HepG2 (cell line): ENCODE measurements at regions not wholly inside any gene's neighbourhood (a gene's known extent, or its start where the extent isn't known, plus 50 kb on each side); places are given as distances from the start of the nearest gene placed in this dataset.

Experiments used
- ATAC-seq: fragments of 200-7000 bp; cut with Tn5 transposase; 3 replicates; pipeline ENCODE4 v1.9.1; 2020; ENCODE audit warnings: mild to moderate bottlenecking, moderate library complexity
- BruUV-seq: library from RNA; stranded (reverse); fragments of 400-500 nt; replicated peaks from 2 replicates; lab custom pipeline; 2021; lab: Mats Ljungman, UMichigan
- CTCF ChIA-PET: fragments of 300-600 bp; formaldehyde crosslinking; extraction: SDS; loops from one replicate; lab custom pipeline; 2021; ENCODE audit warnings: low total read pairs, inconsistent platforms, low intra/inter-chr PET ratio; lab: Yijun Ruan, JAX
- POLR2A ChIA-PET: fragments of 350-600 bp; sonication (Branson Sonifier 250); formaldehyde crosslinking; loops from one replicate; lab custom pipeline; 2020; ENCODE audit warnings: antibody characterized with exemption, inconsistent platforms; lab: Yijun Ruan, JAX
- DNase-seq: peaks from one replicate; pipeline ENCODE4 v3.0.0-alpha.2; 2015; ENCODE audit warnings: low spot score
- FAIRE-seq: peaks from 3 replicates; lab custom pipeline; 2011; peaks lifted over from hg19 to GRCh38; lab: Jason Lieb, UNC
- H2AFZ ChIP-seq: one replicate; pipeline ENCODE4 v1.6.1; 2011; ENCODE audit warnings: low read length, inconsistent platforms
- H3K27ac ChIP-seq: fragments of 300-600 bp; 3 replicates; pipeline ENCODE4 v1.8.0; 2011; ENCODE audit warnings: mixed run types, mild to moderate bottlenecking, mixed read lengths, low read length, inconsistent platforms; ENCODE audit not compliant: insufficient read depth; ENCODE audit errors: extremely low read length
- H3K27me3 ChIP-seq, 2 experiments: fragments of 200-600 bp in 1 of 2; 2 replicates in 1 of 2; 3 replicates in 1 of 2; pipeline versions ENCODE4 v1.6.0 to v1.8.0; 2011; ENCODE audit warnings: low read length in 2 of 2, mild to moderate bottlenecking in 2 of 2, moderate library complexity in 2 of 2, inconsistent platforms in 1 of 2; ENCODE audit not compliant: insufficient read depth in 2 of 2, control insufficient read depth in 1 of 2
- H3K36me3 ChIP-seq, 2 experiments: fragments of 200-600 bp in 1 of 2; replicated peaks in 1 of 2; 2 replicates in 1 of 2; 3 replicates in 1 of 2; pipeline versions ENCODE4 v1.5.1 to v1.8.0; 2011; ENCODE audit warnings: low read length in 2 of 2, inconsistent platforms in 1 of 2; ENCODE audit not compliant: insufficient read depth in 2 of 2, control insufficient read depth in 1 of 2
- H3K4me1 ChIP-seq: 2 replicates; pipeline ENCODE4 v1.5.1; 2012; ENCODE audit warnings: low read length, inconsistent platforms; ENCODE audit not compliant: insufficient read depth
- H3K4me2 ChIP-seq: 2 replicates; pipeline ENCODE4 v1.6.0; 2011; ENCODE audit warnings: low read depth, low read length, inconsistent platforms
- H3K4me3 ChIP-seq, 3 experiments: fragments of 200-600 bp in 1 of 3; sonication (generic), shearing (Covaris generic) in 1 of 3; replicated peaks in 1 of 3; 2 replicates each; pipeline ENCODE4 v1.5.1; 2011 to 2016; ENCODE audit warnings: low read length in 3 of 3, inconsistent platforms in 2 of 3, low read depth in 2 of 3, mild to moderate bottlenecking in 2 of 3, control low read depth in 1 of 3, mixed read lengths in 1 of 3; ENCODE audit not compliant: insufficient read depth in 1 of 3
- H3K79me2 ChIP-seq: one replicate; pipeline ENCODE4 v1.6.1; 2011; ENCODE audit warnings: low read length, inconsistent platforms; ENCODE audit not compliant: insufficient read depth
- H3K9ac ChIP-seq: 2 replicates; pipeline ENCODE4 v1.6.0; 2011; ENCODE audit warnings: mild to moderate bottlenecking, low read depth, low read length, inconsistent platforms; ENCODE audit not compliant: insufficient read depth
- H3K9me3 ChIP-seq: 2 replicates; pipeline ENCODE4 v1.5.1; 2012; ENCODE audit warnings: mild to moderate bottlenecking, low read length
- H4K20me1 ChIP-seq: 2 replicates; pipeline ENCODE4 v1.6.0; 2011; ENCODE audit warnings: inconsistent platforms, mild to moderate bottlenecking, low read length, moderate library complexity; ENCODE audit not compliant: insufficient read depth
- ATM ChIP-seq: fragments of 450-650 bp; IDR thresholded peaks from 2 replicates; pipeline ENCODE4 v1.7.1; 2017; ENCODE audit warnings: mild to moderate bottlenecking, borderline replicate concordance
- DNMT1 ChIP-seq: sonication (generic); formaldehyde crosslinking; IDR thresholded peaks from 2 replicates; pipeline ENCODE4 v1.5.1; 2020; ENCODE audit warnings: mild to moderate bottlenecking, missing genetic modification reagents
- GFI1 ChIP-seq: sonication (generic); formaldehyde crosslinking; IDR thresholded peaks from 2 replicates; pipeline ENCODE4 v1.5.0; 2020; ENCODE audit warnings: missing genetic modification reagents, mild to moderate bottlenecking, borderline replicate concordance
- KDM4B ChIP-seq: sonication (generic); formaldehyde crosslinking; IDR thresholded peaks from 2 replicates; pipeline ENCODE4 v1.4.0; 2020; ENCODE audit warnings: missing genetic modification reagents
- KIAA2018 ChIP-seq: sonication (generic); formaldehyde crosslinking; IDR thresholded peaks from 2 replicates; pipeline ENCODE4 v1.5.0; 2020; ENCODE audit warnings: mild to moderate bottlenecking, missing genetic modification reagents, borderline replicate concordance
- MYNN ChIP-seq: sonication (generic); formaldehyde crosslinking; IDR thresholded peaks from 2 replicates; pipeline ENCODE4 v1.4.0; 2020; ENCODE audit warnings: mild to moderate bottlenecking, low read depth, missing genetic modification reagents
- PCBP2 ChIP-seq: fragments of 200-400 bp; formaldehyde crosslinking; optimal IDR thresholded peaks from 2 replicates; pipeline ENCODE3; 2018; ENCODE audit warnings: low read length, low read depth; ENCODE audit not compliant: poor library complexity, severe bottlenecking
- ZFP62 ChIP-seq: sonication (generic); formaldehyde crosslinking; IDR thresholded peaks from 2 replicates; pipeline ENCODE4 v1.4.0; 2020; ENCODE audit warnings: missing genetic modification reagents
- ZNF292 ChIP-seq: sonication (generic); formaldehyde crosslinking; IDR thresholded peaks from 2 replicates; pipeline ENCODE4 v1.8.1; 2022; ENCODE audit warnings: mild to moderate bottlenecking, low read depth, missing genetic modification reagents, borderline replicate concordance
- ZNF296 ChIP-seq: sonication (generic); formaldehyde crosslinking; conservative IDR thresholded peaks from 2 replicates; pipeline ENCODE4 v1.5.0; 2020; ENCODE audit warnings: mild to moderate bottlenecking, missing genetic modification reagents
- ZNF333 ChIP-seq: sonication (generic); formaldehyde crosslinking; IDR thresholded peaks from 2 replicates; pipeline ENCODE4 v1.4.0; 2020; ENCODE audit warnings: mild to moderate bottlenecking, missing genetic modification reagents, borderline replicate concordance
- ZNF496 ChIP-seq: sonication (generic); formaldehyde crosslinking; IDR thresholded peaks from 2 replicates; pipeline ENCODE4 v1.8.1; 2023; ENCODE audit warnings: mild to moderate bottlenecking, moderate library complexity, missing genetic modification reagents; ENCODE audit not compliant: insufficient replicate concordance
- ZNF557 ChIP-seq: sonication (generic); formaldehyde crosslinking; IDR thresholded peaks from 2 replicates; pipeline ENCODE4 v1.4.0; 2020; ENCODE audit warnings: missing genetic modification reagents
- ZNF660 ChIP-seq: sonication (generic); formaldehyde crosslinking; IDR thresholded peaks from 2 replicates; pipeline ENCODE4 v1.5.1; 2020; ENCODE audit warnings: mild to moderate bottlenecking, low read depth, missing genetic modification reagents, borderline replicate concordance
- ZNF740 ChIP-seq: sonication (generic); formaldehyde crosslinking; IDR thresholded peaks from 2 replicates; pipeline ENCODE4 v1.4.0; 2020; ENCODE audit warnings: missing genetic modification reagents
- ZNF781 ChIP-seq: sonication (generic); formaldehyde crosslinking; IDR thresholded peaks from 2 replicates; pipeline ENCODE4 v1.5.1; 2020; ENCODE audit warnings: borderline replicate concordance, mild to moderate bottlenecking, missing genetic modification reagents; ENCODE audit errors: not compliant biosample characterization
- WGBS: methylation state at CpG from one replicate; pipeline ENCODE4 v1.1.6; 2017; ENCODE audit warnings: low lambda C conversion rate; 5-methylcytosine and 5-hydroxymethylcytosine counted together
- in situ Hi-C: cut with HindIII; loops from 2 replicates; pipeline ENCODE4 v1.10.0; 2017; ENCODE audit warnings: low pct_unique_long_range_greater_than_20kb; ENCODE audit not compliant: extremely low pct_ligation_motif_present
- intact Hi-C: fragments of 100-400 bp; cut with micrococcal nuclease; formaldehyde crosslinking; loops from one replicate; pipeline ENCODE4 v1.10.0; 2022; ENCODE audit not compliant: unreplicated experiment
- TF ChIP-seq, protein P1 (sequence below): sonication (generic); formaldehyde crosslinking; IDR thresholded peaks from 2 replicates; pipeline ENCODE4 v1.4.0; 2020; ENCODE audit warnings: missing genetic modification reagents, mild to moderate bottlenecking, borderline replicate concordance

- intact Hi-C loops: no loop called here
- H3K9me3 ChIP-seq: peaks cover 99% of the 10 kb centered on the region
- no peak overlapping the region for H2AFZ ChIP-seq
- POLR2A ChIA-PET: no interaction called here
- no peak overlapping the region for H3K27ac ChIP-seq
- in situ Hi-C loops: no loop called here
- no peaks in the 10 kb centered on the region for H3K4me1 ChIP-seq
- FAIRE-seq (no peak), DNase-seq (no peak), ATAC-seq (no peak)
- H4K20me1 ChIP-seq: no peaks in the 10 kb centered on the region
- H3K4me2 ChIP-seq: no peak overlapping the region
- no TSS peak for BruUV-seq
- WGBS: 3% methylated on average over 2 of the region's 2 CpGs
- no peak overlapping the region for H3K9ac ChIP-seq
- H3K27me3 ChIP-seq: no peaks in the 10 kb centered on the region
- no peaks in the 10 kb centered on the region for H3K36me3 ChIP-seq
- H3K79me2 ChIP-seq: no peaks in the 10 kb centered on the region
- CTCF ChIA-PET: no interaction called here
- no peak overlapping the region for H3K4me3 ChIP-seq
- TF ChIP-seq DNMT1 (CRISPR knock-in tag) (no peak), PCBP2 (no peak), ZNF296 (CRISPR knock-in tag) (no peak), KDM4B (CRISPR knock-in tag) (no peak), MYNN (CRISPR knock-in tag) (no peak), ZNF557 (CRISPR knock-in tag) (no peak), ZNF781 (no peak), KIAA2018 (CRISPR knock-in tag) (no peak), ZNF292 (CRISPR knock-in tag) (no peak), GFI1 (CRISPR knock-in tag) (no peak), ATM (no peak), ZNF740 (no peak), ZNF660 (CRISPR knock-in tag) (no peak), ZNF333 (no peak), ZFP62 (CRISPR knock-in tag) (no peak), ZNF496 (CRISPR knock-in tag) (no peak)
- TF ChIP-seq, protein P1, sequence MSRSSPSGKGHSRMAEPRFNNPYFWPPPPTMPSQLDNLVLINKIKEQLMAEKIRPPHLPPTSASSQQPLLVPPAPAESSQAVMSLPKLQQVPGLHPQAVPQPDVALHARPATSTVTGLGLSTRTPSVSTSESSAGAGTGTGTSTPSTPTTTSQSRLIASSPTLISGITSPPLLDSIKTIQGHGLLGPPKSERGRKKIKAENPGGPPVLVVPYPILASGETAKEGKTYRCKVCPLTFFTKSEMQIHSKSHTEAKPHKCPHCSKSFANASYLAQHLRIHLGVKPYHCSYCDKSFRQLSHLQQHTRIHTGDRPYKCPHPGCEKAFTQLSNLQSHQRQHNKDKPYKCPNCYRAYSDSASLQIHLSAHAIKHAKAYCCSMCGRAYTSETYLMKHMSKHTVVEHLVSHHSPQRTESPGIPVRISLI (CRISPR knock-in tag): no peak
These were observed 886.3 kb upstream of the SEL1L start for GRCh38 chr14:82419933-82420332.
